ENCODE measurements at regions not wholly inside any gene's neighbourhood (a gene's known extent, or its start where the extent isn't known, plus 50 kb on each side); places are given as distances from the start of the nearest gene placed in this dataset.

- no peaks in the 10 kb centered on the region for H3K36me3 ChIP-seq (ENCODE audit: low read depth)
- DNase-seq = no peak
- intact Hi-C loops (cut with DNase I, micrococcal nuclease) = no loop called here
- no peaks in the 10 kb centered on the region for H3K4me1 ChIP-seq (ENCODE audit: low read depth)
- peaks cover 3% of the 10 kb centered on the region for H3K9me3 ChIP-seq
- ATAC-seq = no peak
- TF ChIP-seq CTCF (IDR thresholded peaks at IDR 0.05) = no peak
- no peak overlapping the region for H3K4me3 ChIP-seq
These were observed 743.7 kb downstream of the GALR1 start for GRCh38 chr18:77993188-77993981.

- Histone ChIP-seq H3K36me3 (ENCODE audit: low read depth) (no peaks in the 10 kb centered on the region), H3K4me1 (ENCODE audit: low read depth) (no peaks in the 10 kb centered on the region), H3K9me3 (peaks cover 7% of the 10 kb centered on the region), H3K4me3 (no peak overlapping the region)
- ATAC-seq (no peak), DNase-seq (no peak)
- TF ChIP-seq CTCF (IDR thresholded peaks at IDR 0.05) = no peak
- intact Hi-C loops (cut with DNase I, micrococcal nuclease) = no loop called here
These were observed 745.9 kb downstream of the GALR1 start for GRCh38 chr18:77995593-77995992.

- intact Hi-C loops (cut with DNase I, micrococcal nuclease) = no loop called here
- Histone ChIP-seq H3K4me3 (no peak overlapping the region), H3K9me3 (peaks cover 9% of the 10 kb centered on the region), H3K36me3 (ENCODE audit: low read depth) (no peaks in the 10 kb centered on the region), H3K4me1 (ENCODE audit: low read depth) (no peaks in the 10 kb centered on the region)
- DNase-seq = no peak
- ATAC-seq = no peak
- TF ChIP-seq CTCF (IDR thresholded peaks at IDR 0.05) = no peak
These were observed 747.1 kb downstream of the GALR1 start for GRCh38 chr18:77996737-77997136.

- intact Hi-C loops (cut with DNase I, micrococcal nuclease) = no loop called here
- ATAC-seq (no peak), DNase-seq (no peak)
- no peaks in the 10 kb centered on the region for H3K4me1 ChIP-seq (ENCODE audit: low read depth)
- H3K9me3 ChIP-seq = peaks cover 6% of the 10 kb centered on the region
- no peak overlapping the region for H3K4me3 ChIP-seq
- no peaks in the 10 kb centered on the region for H3K36me3 ChIP-seq (ENCODE audit: low read depth)
- no peak for TF ChIP-seq CTCF (IDR thresholded peaks at IDR 0.05)
These were observed 752.2 kb downstream of the GALR1 start for GRCh38 chr18:78001811-78002210.

- Histone ChIP-seq H3K9me3 (no peaks in the 10 kb centered on the region), H3K36me3 (ENCODE audit: low read depth) (no peaks in the 10 kb centered on the region), H3K4me1 (ENCODE audit: low read depth) (no peaks in the 10 kb centered on the region), H3K4me3 (no peak overlapping the region)
- TF ChIP-seq CTCF (IDR thresholded peaks at IDR 0.05) = no peak
- ATAC-seq (no peak), DNase-seq (no peak)
- intact Hi-C loops (cut with DNase I, micrococcal nuclease) = no loop called here
These were observed 756.5 kb downstream of the GALR1 start for GRCh38 chr18:78006006-78006773.
